HG02852 (cell line): ENCODE measurements at regions not wholly inside any gene's neighbourhood (a gene's known extent, or its start where the extent isn't known, plus 50 kb on each side); places are given as distances from the start of the nearest gene placed in this dataset.

ENCODE experiments used
- ATAC-seq: cut with Tn5 transposase; IDR thresholded peaks from one replicate; pipeline ENCODE4 v1.9.1; 2021; ENCODE audit warnings: mild to moderate bottlenecking, moderate library complexity; ENCODE audit not compliant: unreplicated experiment

- ATAC-seq: no peak
Measured at GRCh38 chr2:105596411-105596921, 148.2 kb upstream of the NCK2 start.

GRCh38 chr2:105595536-105595935, 149.2 kb upstream of the NCK2 start:
- ATAC-seq: no peak

GRCh38 chr2:105593221-105593967, 151.3 kb upstream of the NCK2 start:
- no peak for ATAC-seq

- ATAC-seq: no peak
Measured at GRCh38 chr2:105592288-105592687, 152.4 kb upstream of the NCK2 start.

GRCh38 chr2:105590780-105591660, 153.7 kb upstream of the NCK2 start:
- no peak for ATAC-seq

- ATAC-seq: no peak
Measured at GRCh38 chr2:105588581-105588980, 156.1 kb upstream of the NCK2 start.

- no peak for ATAC-seq
Measured at GRCh38 chr2:105587637-105588036, 157.1 kb upstream of the NCK2 start.

GRCh38 chr2:105584435-105585010, 160.2 kb upstream of the NCK2 start:
- ATAC-seq: no peak

GRCh38 chr2:105582952-105583660, 161.6 kb upstream of the NCK2 start:
- ATAC-seq: no peak

GRCh38 chr2:105581555-105581944, 163.2 kb upstream of the NCK2 start:
- ATAC-seq: no peak

- no peak for ATAC-seq
Measured at GRCh38 chr2:105580870-105581554, 163.7 kb upstream of the NCK2 start.

GRCh38 chr2:105580216-105580615, 164.5 kb upstream of the NCK2 start:
- no peak for ATAC-seq

GRCh38 chr2:105578166-105578565, 166.5 kb upstream of the NCK2 start:
- ATAC-seq: no peak

GRCh38 chr2:105577762-105578161, 166.9 kb upstream of the NCK2 start:
- no peak for ATAC-seq

GRCh38 chr2:105576440-105577241, 168.1 kb upstream of the NCK2 start:
- no peak for ATAC-seq

GRCh38 chr2:105576050-105576439, 168.7 kb upstream of the NCK2 start:
- ATAC-seq: no peak

- ATAC-seq: no peak
Measured at GRCh38 chr2:105575499-105576025, 169.2 kb upstream of the NCK2 start.

GRCh38 chr2:105574796-105575344, 169.8 kb upstream of the NCK2 start:
- ATAC-seq: no peak
